ENCODE measurements at regions not wholly inside any gene's neighbourhood (a gene's known extent, or its start where the extent isn't known, plus 50 kb on each side); places are given as distances from the start of the nearest gene placed in this dataset.

DNA sequence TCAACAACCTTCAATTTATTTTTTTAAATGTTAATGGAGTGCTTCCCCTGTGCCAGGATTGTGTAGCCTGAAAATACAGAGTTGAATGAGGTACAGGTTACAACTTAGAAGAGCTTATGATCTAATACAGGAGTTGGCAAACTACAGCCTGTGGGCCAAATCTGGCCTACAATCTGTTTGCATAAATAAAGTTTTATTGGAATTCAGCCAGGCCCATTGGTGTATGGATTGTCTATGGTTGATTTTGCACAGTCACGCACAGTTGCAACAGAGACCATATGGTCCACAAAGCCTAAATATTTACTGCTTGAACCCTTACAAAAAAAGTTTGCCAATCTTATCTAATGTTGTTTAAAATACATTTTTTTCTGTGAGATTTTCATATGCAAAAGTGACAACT is 177.3 kb upstream of the CCN2 start:
- no peak for TF ChIP-seq CSDC2 (CRISPR knock-in tag; IDR thresholded peaks at IDR 0.05)
- TF ChIP-seq TOX (CRISPR knock-in tag; IDR thresholded peaks at IDR 0.05; ENCODE audit: borderline replicate concordance) = no peak
- TF ChIP-seq TSHZ2 (CRISPR knock-in tag; IDR thresholded peaks at IDR 0.05) = no peak
- no peak for TF ChIP-seq POU6F1 (CRISPR knock-in tag; IDR thresholded peaks at IDR 0.05; ENCODE audit: borderline replicate concordance, low read depth)
- no peak for TF ChIP-seq ZFP3 (CRISPR knock-in tag; IDR thresholded peaks at IDR 0.05)
- TF ChIP-seq, protein P1, sequence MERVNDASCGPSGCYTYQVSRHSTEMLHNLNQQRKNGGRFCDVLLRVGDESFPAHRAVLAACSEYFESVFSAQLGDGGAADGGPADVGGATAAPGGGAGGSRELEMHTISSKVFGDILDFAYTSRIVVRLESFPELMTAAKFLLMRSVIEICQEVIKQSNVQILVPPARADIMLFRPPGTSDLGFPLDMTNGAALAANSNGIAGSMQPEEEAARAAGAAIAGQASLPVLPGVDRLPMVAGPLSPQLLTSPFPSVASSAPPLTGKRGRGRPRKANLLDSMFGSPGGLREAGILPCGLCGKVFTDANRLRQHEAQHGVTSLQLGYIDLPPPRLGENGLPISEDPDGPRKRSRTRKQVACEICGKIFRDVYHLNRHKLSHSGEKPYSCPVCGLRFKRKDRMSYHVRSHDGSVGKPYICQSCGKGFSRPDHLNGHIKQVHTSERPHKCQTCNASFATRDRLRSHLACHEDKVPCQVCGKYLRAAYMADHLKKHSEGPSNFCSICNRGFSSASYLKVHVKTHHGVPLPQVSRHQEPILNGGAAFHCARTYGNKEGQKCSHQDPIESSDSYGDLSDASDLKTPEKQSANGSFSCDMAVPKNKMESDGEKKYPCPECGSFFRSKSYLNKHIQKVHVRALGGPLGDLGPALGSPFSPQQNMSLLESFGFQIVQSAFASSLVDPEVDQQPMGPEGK (CRISPR knock-in tag; IDR thresholded peaks at IDR 0.05; ENCODE audit: borderline replicate concordance) = no peak
- TF ChIP-seq ZFP30 (CRISPR knock-in tag; IDR thresholded peaks at IDR 0.05) = no peak
- no peak for TF ChIP-seq OSR1 (CRISPR knock-in tag; IDR thresholded peaks at IDR 0.05)
- TF ChIP-seq ARNTL (CRISPR knock-in tag; IDR thresholded peaks at IDR 0.05; ENCODE audit: borderline replicate concordance, low read depth) = no peak
- TF ChIP-seq ESRRG (CRISPR knock-in tag; IDR thresholded peaks at IDR 0.05) = no peak
- TF ChIP-seq RARB (CRISPR knock-in tag; IDR thresholded peaks at IDR 0.05) = no peak

All from SK-N-SH treated with all-trans-retinoic acid at 6 μM for 48 hours (cell line).